SK-N-SH (cell line): ENCODE measurements at regions not wholly inside any gene's neighbourhood (a gene's known extent, or its start where the extent isn't known, plus 50 kb on each side); places are given as distances from the start of the nearest gene placed in this dataset.

Experiments used
- NFIC ChIP-seq: IDR thresholded peaks from 2 replicates; pipeline ENCODE4 v1.4.0; 2012; ENCODE audit warnings: borderline replicate concordance
- POLR2AphosphoS5 ChIP-seq: IDR thresholded peaks from 2 replicates; pipeline ENCODE4 v1.6.1; 2012; ENCODE audit warnings: low read depth, low read length
- RAD21 ChIP-seq: IDR thresholded peaks from 2 replicates; pipeline ENCODE4 v1.6.1; 2012; ENCODE audit warnings: mild to moderate bottlenecking, low read length
- SMC3 ChIP-seq: IDR thresholded peaks from 2 replicates; pipeline ENCODE4 v1.6.1; 2012; ENCODE audit warnings: low read depth, low read length, improper control_type of control experiment
- TF ChIP-seq, protein P1 (sequence below): fragments of 200-600 bp; sonication (generic); IDR thresholded peaks from 2 replicates; pipeline ENCODE4 v1.6.1; 2017; ENCODE audit warnings: antibody characterized with exemption, mild to moderate bottlenecking, moderate library complexity
- TF ChIP-seq, protein P2 (sequence below): IDR thresholded peaks from 2 replicates; pipeline ENCODE4 v1.4.0; 2012; ENCODE audit warnings: low read depth
- TF ChIP-seq, protein P3 (sequence below): IDR thresholded peaks from 2 replicates; pipeline ENCODE4; 2012

DNA sequence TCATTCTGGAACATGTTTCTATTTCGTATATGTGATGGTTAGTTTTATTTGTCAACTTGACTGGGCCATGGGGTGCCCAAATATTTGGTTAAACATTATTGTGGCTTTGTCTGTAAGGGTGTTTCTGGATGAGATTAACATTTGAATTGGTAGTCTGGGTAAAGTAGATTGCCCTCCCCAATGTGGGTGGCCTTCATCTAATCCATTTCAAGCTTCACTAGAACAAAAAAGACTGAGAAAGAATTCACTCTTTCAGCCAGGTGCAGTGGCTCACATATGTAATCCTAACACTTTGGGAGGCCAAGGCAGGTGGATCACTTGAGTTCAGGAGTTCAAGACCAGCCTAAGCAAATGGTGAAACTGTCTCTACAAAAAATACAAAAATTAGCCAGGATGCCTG is 55.7 kb upstream of the TANC1 start:
- TF ChIP-seq, protein P1, sequence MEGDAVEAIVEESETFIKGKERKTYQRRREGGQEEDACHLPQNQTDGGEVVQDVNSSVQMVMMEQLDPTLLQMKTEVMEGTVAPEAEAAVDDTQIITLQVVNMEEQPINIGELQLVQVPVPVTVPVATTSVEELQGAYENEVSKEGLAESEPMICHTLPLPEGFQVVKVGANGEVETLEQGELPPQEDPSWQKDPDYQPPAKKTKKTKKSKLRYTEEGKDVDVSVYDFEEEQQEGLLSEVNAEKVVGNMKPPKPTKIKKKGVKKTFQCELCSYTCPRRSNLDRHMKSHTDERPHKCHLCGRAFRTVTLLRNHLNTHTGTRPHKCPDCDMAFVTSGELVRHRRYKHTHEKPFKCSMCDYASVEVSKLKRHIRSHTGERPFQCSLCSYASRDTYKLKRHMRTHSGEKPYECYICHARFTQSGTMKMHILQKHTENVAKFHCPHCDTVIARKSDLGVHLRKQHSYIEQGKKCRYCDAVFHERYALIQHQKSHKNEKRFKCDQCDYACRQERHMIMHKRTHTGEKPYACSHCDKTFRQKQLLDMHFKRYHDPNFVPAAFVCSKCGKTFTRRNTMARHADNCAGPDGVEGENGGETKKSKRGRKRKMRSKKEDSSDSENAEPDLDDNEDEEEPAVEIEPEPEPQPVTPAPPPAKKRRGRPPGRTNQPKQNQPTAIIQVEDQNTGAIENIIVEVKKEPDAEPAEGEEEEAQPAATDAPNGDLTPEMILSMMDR, result no peak
- TF ChIP-seq, protein P2, sequence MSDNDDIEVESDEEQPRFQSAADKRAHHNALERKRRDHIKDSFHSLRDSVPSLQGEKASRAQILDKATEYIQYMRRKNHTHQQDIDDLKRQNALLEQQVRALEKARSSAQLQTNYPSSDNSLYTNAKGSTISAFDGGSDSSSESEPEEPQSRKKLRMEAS, result no peak
- TF ChIP-seq, protein P3, sequence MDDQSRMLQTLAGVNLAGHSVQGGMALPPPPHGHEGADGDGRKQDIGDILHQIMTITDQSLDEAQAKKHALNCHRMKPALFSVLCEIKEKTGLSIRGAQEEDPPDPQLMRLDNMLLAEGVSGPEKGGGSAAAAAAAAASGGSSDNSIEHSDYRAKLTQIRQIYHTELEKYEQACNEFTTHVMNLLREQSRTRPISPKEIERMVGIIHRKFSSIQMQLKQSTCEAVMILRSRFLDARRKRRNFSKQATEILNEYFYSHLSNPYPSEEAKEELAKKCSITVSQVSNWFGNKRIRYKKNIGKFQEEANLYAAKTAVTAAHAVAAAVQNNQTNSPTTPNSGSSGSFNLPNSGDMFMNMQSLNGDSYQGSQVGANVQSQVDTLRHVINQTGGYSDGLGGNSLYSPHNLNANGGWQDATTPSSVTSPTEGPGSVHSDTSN, result no peak
- TF ChIP-seq RAD21 (no peak), NFIC (no peak), POLR2AphosphoS5 (no peak), SMC3 (no peak)
